IMR-90 (cell line): ENCODE measurements at regions not wholly inside any gene's neighbourhood (a gene's known extent, or its start where the extent isn't known, plus 50 kb on each side); places are given as distances from the start of the nearest gene placed in this dataset.

Source experiments
- ATAC-seq: fragments of 200-7000 bp; cut with Tn5 transposase; 2 replicates; pipeline ENCODE4 v1.9.1; 2020; ENCODE audit warnings: low read depth, mild to moderate bottlenecking, moderate library complexity
- BruUV-seq: library from RNA; stranded (reverse); fragments of 400-500 nt; replicated peaks from 2 replicates; lab custom pipeline; 2021; lab: Mats Ljungman, UMichigan
- CTCF ChIA-PET: fragments of 300-600 bp; formaldehyde crosslinking; extraction: SDS; loops from one replicate; lab custom pipeline; 2021; ENCODE audit warnings: antibody characterized with exemption; lab: Yijun Ruan, JAX
- POLR2A ChIA-PET: fragments of 300-600 bp; sonication (Branson Sonifier 250); formaldehyde crosslinking; loops from one replicate; lab custom pipeline; 2022; ENCODE audit warnings: antibody characterized with exemption; ENCODE audit not compliant: unreplicated experiment; lab: Charles Lee
- DNase-seq: peaks from one replicate; pipeline ENCODE4 v3.0.0; 2013
- H2AFZ ChIP-seq: replicated peaks from 2 replicates; pipeline ENCODE3; 2013; ENCODE audit warnings: low read length, mild to moderate bottlenecking; ENCODE audit not compliant: poor library complexity
- H2AK5ac ChIP-seq: 2 replicates; pipeline ENCODE4 v1.6.1; 2013; ENCODE audit warnings: low read depth, low read length, inconsistent platforms
- H2AK9ac ChIP-seq: replicated peaks from 2 replicates; pipeline ENCODE3; 2013; ENCODE audit warnings: mild to moderate bottlenecking, low read depth, low read length, moderate library complexity; ENCODE audit not compliant: poor library complexity
- H2BK120ac ChIP-seq: 2 replicates; pipeline ENCODE4 v1.6.1; 2013; ENCODE audit warnings: low read depth, low read length, inconsistent platforms
- H2BK15ac ChIP-seq: 3 replicates; pipeline ENCODE4 v1.6.1; 2013; ENCODE audit warnings: low read depth, low read length, inconsistent platforms
- H2BK20ac ChIP-seq: 2 replicates; pipeline ENCODE4 v1.6.1; 2013; ENCODE audit warnings: low read depth, mild to moderate bottlenecking, inconsistent platforms, low read length, moderate library complexity
- H2BK5ac ChIP-seq: 2 replicates; pipeline ENCODE4 v1.6.1; 2013; ENCODE audit warnings: mild to moderate bottlenecking, low read depth, low read length, inconsistent platforms; ENCODE audit not compliant: poor library complexity, severe bottlenecking
- H3K14ac ChIP-seq: replicated peaks from 2 replicates; pipeline ENCODE4 v1.6.1; 2013; ENCODE audit warnings: low read depth, low read length, inconsistent platforms
- H3K18ac ChIP-seq: 2 replicates; pipeline ENCODE4 v1.6.1; 2013; ENCODE audit warnings: low read depth, low read length, control low read depth
- H3K23ac ChIP-seq: 2 replicates; pipeline ENCODE4 v1.6.1; 2013; ENCODE audit warnings: low read depth, low read length, inconsistent platforms
- H3K27ac ChIP-seq: 2 replicates; pipeline ENCODE4 v1.5.1; 2013; ENCODE audit warnings: mild to moderate bottlenecking, control low read depth, low read length; ENCODE audit not compliant: insufficient read depth
- H3K27me3 ChIP-seq: 2 replicates; pipeline ENCODE4 v1.6.1; 2013; ENCODE audit warnings: low read length; ENCODE audit not compliant: control insufficient read depth, insufficient read depth
- H3K36me3 ChIP-seq: 2 replicates; pipeline ENCODE4 v1.6.1; 2013; ENCODE audit warnings: low read length, mixed read lengths; ENCODE audit not compliant: control insufficient read depth, insufficient read depth
- H3K4ac ChIP-seq: 2 replicates; pipeline ENCODE4 v1.6.1; 2013; ENCODE audit warnings: low read depth, low read length, inconsistent platforms
- H3K4me1 ChIP-seq: 2 replicates; pipeline ENCODE4 v1.6.1; 2013; ENCODE audit warnings: low read length, mixed read lengths; ENCODE audit not compliant: control insufficient read depth, insufficient read depth
- H3K4me2 ChIP-seq: 2 replicates; pipeline ENCODE4 v1.6.1; 2013; ENCODE audit warnings: low read depth, mild to moderate bottlenecking, control low read depth, low read length, moderate library complexity
- H3K4me3 ChIP-seq: 2 replicates; pipeline ENCODE4 v1.5.1; 2013; ENCODE audit warnings: low read depth, mild to moderate bottlenecking, control low read depth, low read length, moderate library complexity; ENCODE audit not compliant: insufficient read depth
- H3K56ac ChIP-seq: 2 replicates; pipeline ENCODE4 v1.6.1; 2013; ENCODE audit warnings: low read length, inconsistent platforms; ENCODE audit not compliant: insufficient read depth; ENCODE audit errors: extremely low read depth
- H3K79me1 ChIP-seq, 2 experiments: 2 replicates each; pipeline ENCODE4 v1.6.1; 2013; ENCODE audit warnings: low read length in 2 of 2, inconsistent platforms in 1 of 2, low read depth in 1 of 2
- H3K9ac ChIP-seq: 2 replicates; pipeline ENCODE4 v1.6.1; 2013; ENCODE audit warnings: low read depth, low read length, control low read depth
- H3K9me1 ChIP-seq: 2 replicates; pipeline ENCODE4 v1.6.1; 2013; ENCODE audit warnings: low read length, inconsistent platforms; ENCODE audit not compliant: insufficient read depth
- H3K9me3 ChIP-seq: 2 replicates; pipeline ENCODE4 v1.6.1; 2013; ENCODE audit warnings: low read length; ENCODE audit not compliant: control insufficient read depth, insufficient read depth
- H4K20me1 ChIP-seq: 2 replicates; pipeline ENCODE4 v1.6.1; 2013; ENCODE audit warnings: low read length, inconsistent platforms; ENCODE audit not compliant: insufficient read depth
- H4K5ac ChIP-seq: 2 replicates; pipeline ENCODE4 v1.6.1; 2013; ENCODE audit warnings: mild to moderate bottlenecking, low read depth, low read length, control low read depth
- H4K8ac ChIP-seq, 2 experiments: 2 replicates each; pipeline ENCODE4 v1.6.1; 2013; ENCODE audit warnings: low read depth in 2 of 2, low read length in 2 of 2, control low read depth in 1 of 2, inconsistent platforms in 1 of 2
- H4K91ac ChIP-seq: 2 replicates; pipeline ENCODE4 v1.6.1; 2013; ENCODE audit warnings: low read depth, low read length, inconsistent platforms; ENCODE audit not compliant: insufficient read depth
- BHLHE40 ChIP-seq: fragments of 150-350 bp; IDR thresholded peaks from 2 replicates; pipeline ENCODE4 v1.6.1; 2016; ENCODE audit warnings: mild to moderate bottlenecking, low read depth, low read length
- CEBPB ChIP-seq: IDR thresholded peaks from 2 replicates; pipeline ENCODE4 v1.6.1; 2012; ENCODE audit warnings: low read depth, low read length, improper control_type of control experiment
- CHD1 ChIP-seq: IDR thresholded peaks from 2 replicates; pipeline ENCODE4 v1.6.1; 2012; ENCODE audit warnings: low read depth, low read length, improper control_type of control experiment
- CTCF ChIP-seq: conservative IDR thresholded peaks from 2 replicates; pipeline ENCODE4 v1.5.1; 2012; ENCODE audit warnings: mild to moderate bottlenecking, low read depth, low read length, improper control_type of control experiment
- FOS ChIP-seq: fragments of 150-350 bp; IDR thresholded peaks from 2 replicates; pipeline ENCODE4 v1.6.1; 2016; ENCODE audit warnings: low read depth, low read length
- MAFK ChIP-seq: IDR thresholded peaks from 2 replicates; pipeline ENCODE4 v1.6.1; 2012; ENCODE audit warnings: low read depth, low read length, improper control_type of control experiment
- MAZ ChIP-seq: IDR thresholded peaks from 2 replicates; pipeline ENCODE4 v1.6.1; 2012; ENCODE audit warnings: low read depth, mild to moderate bottlenecking, low read length, improper control_type of control experiment, moderate library complexity, borderline replicate concordance
- MXI1 ChIP-seq: IDR thresholded peaks from 2 replicates; pipeline ENCODE4 v1.6.1; 2012; ENCODE audit warnings: low read depth, mild to moderate bottlenecking, low read length, moderate library complexity, borderline replicate concordance
- NFE2L2 ChIP-seq: fragments of 150-350 bp; IDR thresholded peaks from 2 replicates; pipeline ENCODE4 v1.6.1; 2016; ENCODE audit warnings: low read depth, mild to moderate bottlenecking, low read length
- POLR2A ChIP-seq: IDR thresholded peaks from 2 replicates; pipeline ENCODE4 v1.6.1; 2012; ENCODE audit warnings: mild to moderate bottlenecking, low read depth, low read length
- RAD21 ChIP-seq: IDR thresholded peaks from 2 replicates; pipeline ENCODE4 v1.6.1; 2012; ENCODE audit warnings: low read length, improper control_type of control experiment
- RCOR1 ChIP-seq: IDR thresholded peaks from 2 replicates; pipeline ENCODE4 v1.6.1; 2012; ENCODE audit warnings: mild to moderate bottlenecking, low read length, improper control_type of control experiment; ENCODE audit not compliant: insufficient replicate concordance
- RFX5 ChIP-seq: IDR thresholded peaks from 2 replicates; pipeline ENCODE4 v1.8.0; 2012; ENCODE audit warnings: low read depth, mild to moderate bottlenecking, low read length, moderate library complexity
- SMC3 ChIP-seq: fragments of 150-350 bp; IDR thresholded peaks from 2 replicates; pipeline ENCODE4 v1.6.1; 2016; ENCODE audit warnings: low read depth, mild to moderate bottlenecking, antibody characterized with exemption, low read length, moderate library complexity
- USF2 ChIP-seq: fragments of 150-350 bp; IDR thresholded peaks from 2 replicates; pipeline ENCODE4 v1.6.1; 2017; ENCODE audit warnings: mild to moderate bottlenecking, antibody characterized with exemption, low read length, low read depth
- WGBS, 2 experiments: methylation state at CpG; one replicate each; pipeline versions ENCODE4 v1.1.5 to v1.1.7; 2013; ENCODE audit warnings: missing lambda C conversion rate in 2 of 2; ENCODE audit not compliant: insufficient read length in 1 of 2; ENCODE audit errors: extremely low coverage in 2 of 2; 5-methylcytosine and 5-hydroxymethylcytosine counted together
- dilution Hi-C: fragments of 300-500 bp; cut with HindIII; formaldehyde crosslinking; loops from one replicate; pipeline ENCODE4 v1.14.3; 2018; ENCODE audit warnings: low sequenced_read_pairs; ENCODE audit not compliant: unreplicated experiment
- in situ Hi-C: fragments of 300-500 bp; cut with MboI; formaldehyde crosslinking; loops from 3 replicates; pipeline ENCODE4 v1.14.3; 2019; ENCODE audit warnings: low sequenced_read_pairs, inconsistent platforms, mixed read lengths
- intact Hi-C: fragments of 100-400 bp; cut with micrococcal nuclease; formaldehyde crosslinking; loops from 2 replicates; pipeline ENCODE4 v1.10.0; 2022
- TF ChIP-seq, protein P1 (sequence below): fragments of 150-350 bp; IDR thresholded peaks from 2 replicates; pipeline ENCODE4 v1.6.1; 2016; ENCODE audit warnings: low read depth, mild to moderate bottlenecking, low read length, moderate library complexity, borderline replicate concordance

DNA sequence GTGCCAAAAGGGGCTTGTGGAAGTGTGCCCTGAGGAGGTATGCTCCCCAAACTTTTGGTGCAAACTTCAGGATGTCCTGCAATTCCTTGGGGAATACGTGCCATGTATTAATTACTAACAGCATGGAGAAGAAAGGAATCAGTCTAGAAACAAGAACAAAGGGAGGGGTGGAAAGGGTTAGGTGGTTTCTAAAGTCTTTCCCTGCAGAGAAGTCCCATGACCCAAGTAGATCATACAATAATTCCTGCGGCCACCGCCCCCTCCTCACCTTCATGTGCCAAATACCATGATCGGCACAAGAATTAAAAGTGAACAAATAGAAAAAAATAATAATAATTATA, 258.2 kb downstream of the PLPP3 start:
- TF ChIP-seq, protein P1, sequence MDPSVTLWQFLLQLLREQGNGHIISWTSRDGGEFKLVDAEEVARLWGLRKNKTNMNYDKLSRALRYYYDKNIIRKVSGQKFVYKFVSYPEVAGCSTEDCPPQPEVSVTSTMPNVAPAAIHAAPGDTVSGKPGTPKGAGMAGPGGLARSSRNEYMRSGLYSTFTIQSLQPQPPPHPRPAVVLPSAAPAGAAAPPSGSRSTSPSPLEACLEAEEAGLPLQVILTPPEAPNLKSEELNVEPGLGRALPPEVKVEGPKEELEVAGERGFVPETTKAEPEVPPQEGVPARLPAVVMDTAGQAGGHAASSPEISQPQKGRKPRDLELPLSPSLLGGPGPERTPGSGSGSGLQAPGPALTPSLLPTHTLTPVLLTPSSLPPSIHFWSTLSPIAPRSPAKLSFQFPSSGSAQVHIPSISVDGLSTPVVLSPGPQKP, result no peak
- no peak for TF ChIP-seq RCOR1
- TF ChIP-seq CHD1, result no peak
- no peak for TF ChIP-seq CEBPB
- TF ChIP-seq BHLHE40, result no peak
- TF ChIP-seq POLR2A, result no peak
- TF ChIP-seq USF2, result no peak
- TF ChIP-seq NFE2L2, result no peak
- no peak for TF ChIP-seq MAFK
- TF ChIP-seq SMC3, result no peak
- TF ChIP-seq RAD21, result no peak
- no peak for TF ChIP-seq MXI1
- no peak for TF ChIP-seq CTCF
- TF ChIP-seq MAZ, result no peak
- no peak for TF ChIP-seq RFX5
- TF ChIP-seq FOS, result no peak
- H4K8ac ChIP-seq, result no peak overlapping the region
- H3K23ac ChIP-seq, result no peak overlapping the region
- ChIA-PET CTCF (no interaction called here), POLR2A (no interaction called here)
- intact Hi-C loops, result loop anchor here (10.0 kb wide), 1 partner anchor 254 kb away; the partner anchor contains the start of gene PLPP3
- H2AK9ac ChIP-seq, result no peak overlapping the region
- H3K4me3 ChIP-seq, result no peak overlapping the region
- no peak overlapping the region for H2BK15ac ChIP-seq
- ATAC-seq, result no peak
- H3K56ac ChIP-seq, result no peak overlapping the region
- H3K79me1 ChIP-seq, result no peaks in the 10 kb centered on the region
- no peak overlapping the region for H3K4ac ChIP-seq
- peaks cover 4% of the 10 kb centered on the region for H3K4me1 ChIP-seq
- no TSS peak for BruUV-seq
- dilution Hi-C loops, result no loop called here
- in situ Hi-C loops, result no loop called here
- no peak overlapping the region for H2AK5ac ChIP-seq
- no peak overlapping the region for H2BK20ac ChIP-seq
- H3K9me1 ChIP-seq, result no peaks in the 10 kb centered on the region
- H3K36me3 ChIP-seq, result no peaks in the 10 kb centered on the region
- H2AFZ ChIP-seq, result no peak overlapping the region
- no peak overlapping the region for H3K27ac ChIP-seq
- H3K4me2 ChIP-seq, result no peak overlapping the region
- DNase-seq, result no peak
- no peak overlapping the region for H2BK120ac ChIP-seq
- peaks cover 2% of the 10 kb centered on the region; the same call in 1 of the 2 replicates for H3K27me3 ChIP-seq
- no peak overlapping the region for H3K18ac ChIP-seq
- no peak overlapping the region for H4K5ac ChIP-seq
- no CpG with 5 or more reads among the region's 4 CpGs for WGBS, 2 experiments
- no peak overlapping the region for H2BK5ac ChIP-seq
- no peak overlapping the region for H4K91ac ChIP-seq
- no peak overlapping the region for H3K9ac ChIP-seq
- H3K9me3 ChIP-seq, result no peaks in the 10 kb centered on the region
- no peaks in the 10 kb centered on the region for H4K20me1 ChIP-seq
- no peak overlapping the region for H3K14ac ChIP-seq
